HPDE6-E6E7 (cell line): ENCODE measurements at regions not wholly inside any gene's neighbourhood (a gene's known extent, or its start where the extent isn't known, plus 50 kb on each side); places are given as distances from the start of the nearest gene placed in this dataset.

Experiments used
- DNase-seq: peaks from one replicate; pipeline ENCODE4 v3.0.0; 2011; ENCODE audit warnings: missing footprints; ENCODE audit errors: extremely low spot score

DNA sequence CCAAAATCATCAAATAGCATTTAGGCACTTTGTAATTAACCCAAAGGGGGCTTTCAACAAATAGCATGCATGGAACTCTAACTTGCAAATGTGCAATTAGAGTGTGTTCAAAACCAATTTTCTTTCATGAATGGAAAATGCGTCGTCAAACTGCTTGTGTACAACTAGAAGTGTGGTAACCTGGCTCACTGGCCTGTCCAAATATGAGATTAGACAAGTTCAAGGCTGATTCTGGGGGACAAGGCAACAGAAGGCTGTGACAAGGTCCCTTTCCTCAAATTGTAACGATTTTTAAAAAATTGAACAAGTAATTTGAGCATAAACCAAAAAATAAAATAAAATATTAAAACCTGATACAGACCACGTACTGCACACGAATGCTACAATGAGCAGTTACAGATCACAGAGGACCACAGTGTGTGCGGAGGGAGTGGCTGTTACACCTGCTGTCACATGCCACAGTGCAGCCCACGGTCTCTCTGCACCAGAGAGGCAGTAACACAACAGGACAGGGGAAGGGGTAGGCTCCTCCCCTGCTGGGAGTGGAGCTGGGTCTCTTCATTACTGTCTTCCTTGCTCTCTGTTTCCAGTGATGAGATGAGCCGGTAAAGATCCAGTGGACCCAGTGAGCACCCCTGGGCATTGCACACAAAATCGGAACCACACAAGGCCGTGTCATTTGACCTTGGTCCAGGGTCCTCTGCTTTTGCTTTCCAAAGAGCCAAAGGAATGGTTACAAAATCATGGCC is 252.2 kb upstream of the PDE10A start:
- no peak for DNase-seq

- no peak for DNase-seq
Observed at GRCh38 chr6:165913676-165914570, 250.9 kb upstream of the PDE10A start.

GRCh38 chr6:165910184-165910966 is 247.3 kb upstream of the PDE10A start:
- no peak for DNase-seq

DNA sequence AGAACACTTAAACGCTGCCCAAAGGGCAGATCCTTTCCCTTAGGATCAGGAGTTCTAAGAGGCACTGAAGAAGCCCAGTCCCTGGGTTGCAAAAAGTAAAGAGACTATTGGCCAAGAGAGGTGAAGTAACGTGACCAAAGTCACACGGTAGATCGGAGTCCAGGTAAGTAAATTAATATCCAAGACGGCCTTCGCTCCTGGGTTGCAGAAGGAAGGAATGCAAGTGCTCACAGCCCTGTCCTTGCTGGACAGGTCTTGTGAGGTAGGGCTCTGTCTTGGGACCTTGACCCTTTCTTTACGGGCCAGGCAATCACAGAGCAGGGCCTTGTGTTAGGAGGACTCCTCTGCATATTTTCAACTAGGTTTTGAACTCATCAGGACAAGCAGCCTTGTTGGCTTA is 243.7 kb upstream of the PDE10A start:
- no peak for DNase-seq

DNA sequence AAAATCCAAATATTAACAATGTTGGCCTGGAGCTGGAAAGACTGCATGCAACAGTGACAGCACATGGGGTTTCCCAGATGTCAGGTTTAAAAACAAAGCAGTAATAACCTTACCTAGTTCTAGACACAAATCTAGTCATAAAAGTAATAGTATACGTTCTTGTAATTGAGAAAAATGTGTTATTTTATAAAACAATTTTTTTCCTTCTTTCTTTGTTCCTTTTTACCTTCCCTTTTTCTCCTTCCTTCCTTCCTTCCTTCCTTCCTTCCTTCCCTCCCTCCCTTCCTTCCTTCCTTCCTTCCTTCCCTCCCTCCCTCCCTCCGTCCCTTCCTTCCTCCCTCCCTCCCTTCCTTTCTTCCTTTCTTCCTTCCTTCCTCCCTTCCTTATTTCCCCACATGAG is 242.7 kb upstream of the PDE10A start:
- DNase-seq = no peak

GRCh38 chr6:165900970-165901369 is 237.9 kb upstream of the PDE10A start:
- no peak for DNase-seq

- no peak for DNase-seq
Observed at GRCh38 chr6:165899611-165900010, 236.6 kb upstream of the PDE10A start.

DNA sequence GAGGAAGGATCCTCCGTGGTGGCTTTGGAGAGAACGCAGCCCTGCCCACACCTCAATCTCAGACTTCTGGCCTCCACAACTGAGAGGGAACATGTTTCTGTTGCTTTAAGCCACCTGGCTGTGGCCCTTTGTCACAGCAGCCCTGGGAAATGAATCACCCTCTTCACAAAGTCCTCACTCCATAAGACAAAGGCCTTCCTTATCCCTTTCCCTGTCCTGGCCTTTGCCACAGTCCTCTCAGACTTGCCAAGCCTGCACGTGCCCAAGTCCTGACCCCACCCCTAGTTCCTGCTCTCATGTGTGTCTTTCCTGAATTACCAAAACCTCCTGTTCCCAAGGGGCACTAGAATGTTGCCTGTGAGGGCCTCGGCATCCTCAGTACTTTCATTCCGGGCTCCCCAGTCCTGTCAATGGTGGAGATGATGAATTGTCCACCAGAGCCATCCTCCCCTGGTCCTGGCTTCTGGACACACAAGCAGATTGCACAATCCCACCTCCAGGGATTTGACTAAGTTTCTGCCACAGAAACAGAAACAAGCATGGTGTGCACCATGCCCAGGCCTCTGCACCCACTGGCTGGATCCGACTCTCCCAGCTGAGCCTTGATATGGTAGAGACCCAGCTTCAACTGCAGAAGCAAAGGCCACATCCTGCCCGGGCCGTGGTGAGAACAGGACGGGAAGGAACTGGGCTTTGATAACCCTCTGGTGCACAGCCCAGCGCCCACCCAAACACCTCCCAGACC is 232.6 kb upstream of the PDE10A start:
- DNase-seq = no peak

- no peak for DNase-seq
Observed at GRCh38 chr6:165894171-165894825, 231.3 kb upstream of the PDE10A start.

GRCh38 chr6:165893431-165893830 is 230.4 kb upstream of the PDE10A start:
- no peak for DNase-seq

DNA sequence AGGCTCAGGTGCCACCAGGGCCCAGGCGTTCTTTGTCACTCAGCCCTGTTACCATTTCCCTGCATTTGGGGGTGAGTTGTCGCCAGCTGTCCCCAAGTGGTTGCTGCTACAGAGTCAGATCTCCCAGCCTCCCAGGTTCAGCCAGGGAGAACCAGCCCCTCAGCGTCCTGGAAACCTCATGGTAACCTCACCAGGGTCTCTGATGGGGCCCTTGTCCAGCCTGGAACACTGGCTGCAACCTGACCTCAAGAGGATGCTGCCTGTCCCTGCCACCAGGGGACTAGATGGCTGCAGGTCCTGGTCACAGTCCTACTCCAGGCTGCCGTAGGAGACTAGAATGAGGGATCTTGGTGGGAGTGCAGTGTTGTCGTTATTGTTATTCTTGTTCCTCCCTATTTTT is 228.3 kb upstream of the PDE10A start:
- DNase-seq = no peak

- DNase-seq = no peak
Observed at GRCh38 chr6:165890404-165890735, 227.3 kb upstream of the PDE10A start.

DNA sequence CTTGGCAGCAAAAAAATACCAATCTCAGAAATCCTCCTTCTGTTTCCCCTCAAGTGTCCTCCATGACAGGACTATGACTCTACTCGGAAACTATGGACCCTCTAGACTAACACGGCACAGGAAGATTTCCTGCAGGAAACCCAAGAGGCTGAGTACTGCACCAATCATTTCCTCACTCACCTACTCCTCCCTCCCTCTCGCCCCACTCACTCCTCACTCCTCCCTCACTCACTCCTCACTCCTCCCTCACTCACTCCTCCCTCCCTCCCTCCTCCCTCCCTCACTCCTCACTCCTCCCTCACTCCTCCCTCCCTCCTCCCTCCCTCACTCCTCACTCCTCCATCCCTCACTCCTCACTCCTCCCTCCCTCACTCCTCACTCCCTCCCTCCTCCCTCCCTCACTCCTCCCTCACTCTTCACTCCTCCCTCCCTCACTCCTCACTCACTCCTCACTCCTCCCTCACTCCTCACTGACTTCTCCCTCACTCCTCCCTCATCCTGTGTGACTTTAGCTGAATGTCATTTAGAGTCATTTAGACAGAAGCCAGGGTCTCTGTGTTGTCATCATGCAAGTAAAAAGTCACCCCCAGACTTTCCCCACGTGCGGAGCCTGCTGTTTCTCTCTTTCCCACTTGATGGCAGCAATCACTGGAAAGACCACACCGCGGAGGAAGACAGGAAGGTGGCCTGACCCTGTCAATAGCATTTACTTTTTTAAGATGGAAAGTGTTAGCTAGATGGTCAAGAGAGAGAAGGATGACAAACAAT is 226.8 kb upstream of the PDE10A start:
- no peak for DNase-seq

DNA sequence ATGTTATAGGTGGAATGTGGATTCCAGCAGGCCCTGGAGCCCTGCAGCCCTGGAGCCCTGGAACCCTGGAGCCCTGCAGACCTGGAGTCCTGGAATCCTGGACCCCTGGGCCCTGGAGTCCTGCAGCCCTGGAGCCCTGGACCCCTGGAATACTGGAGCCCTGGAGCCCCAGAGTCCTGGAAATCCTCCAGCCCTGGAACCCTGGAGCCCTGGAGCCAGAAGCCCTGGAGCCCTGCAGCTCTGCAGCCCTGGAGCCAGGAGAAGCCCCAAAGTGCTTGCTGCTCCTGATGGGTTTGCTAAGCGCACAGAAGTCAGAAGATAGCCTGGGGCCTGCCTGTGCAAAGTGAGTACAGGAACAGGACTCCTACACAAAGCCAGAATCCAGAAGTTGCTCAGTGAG is 223.1 kb upstream of the PDE10A start:
- no peak for DNase-seq

DNA sequence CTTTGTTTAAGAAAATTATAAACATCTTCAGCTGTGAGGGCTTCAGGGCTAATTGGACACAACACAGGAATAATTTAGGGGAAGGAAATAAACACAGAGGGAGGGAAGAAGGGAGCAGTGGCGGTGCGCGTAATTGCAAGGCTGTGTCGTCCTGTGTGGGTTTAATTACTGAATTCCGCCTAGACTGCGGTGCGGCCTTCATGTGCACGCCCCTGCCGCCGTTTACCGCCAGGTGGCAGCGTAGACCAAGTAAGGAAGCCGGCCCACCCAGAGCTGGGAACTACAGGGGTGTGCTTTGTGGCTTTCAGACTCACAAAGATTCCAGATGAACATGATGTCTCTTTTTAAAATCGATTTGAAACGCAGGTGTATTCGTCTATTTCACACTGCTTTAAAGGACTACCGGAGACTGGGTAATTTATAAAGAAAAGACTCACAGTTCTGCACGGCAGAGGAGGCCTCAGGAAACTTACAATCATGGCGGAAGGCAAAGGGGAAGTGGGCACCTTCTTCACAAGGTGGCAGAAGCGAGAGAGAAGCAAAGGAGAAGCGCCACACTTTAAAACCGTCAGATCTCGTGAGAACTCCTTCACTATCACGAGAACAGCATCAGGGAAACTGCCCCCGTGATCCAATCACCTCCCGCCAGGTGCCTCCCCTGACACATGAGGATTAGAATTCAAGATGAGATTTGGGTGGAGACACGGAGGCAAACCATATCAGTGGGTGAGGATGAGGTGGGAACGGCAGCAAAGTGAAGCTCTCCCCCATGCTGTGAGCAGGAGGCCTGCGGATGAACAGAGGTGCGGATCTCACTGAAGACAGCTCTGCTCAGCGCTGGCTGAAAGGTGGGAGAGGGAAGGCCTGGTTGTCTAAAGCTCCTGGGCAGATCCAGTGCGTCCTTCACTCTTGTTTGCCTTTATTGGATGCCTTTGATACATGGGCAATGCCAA is 222.0 kb upstream of the PDE10A start:
- DNase-seq = no peak

- no peak for DNase-seq
Observed at GRCh38 chr6:165883851-165884640, 221.0 kb upstream of the PDE10A start.

DNA sequence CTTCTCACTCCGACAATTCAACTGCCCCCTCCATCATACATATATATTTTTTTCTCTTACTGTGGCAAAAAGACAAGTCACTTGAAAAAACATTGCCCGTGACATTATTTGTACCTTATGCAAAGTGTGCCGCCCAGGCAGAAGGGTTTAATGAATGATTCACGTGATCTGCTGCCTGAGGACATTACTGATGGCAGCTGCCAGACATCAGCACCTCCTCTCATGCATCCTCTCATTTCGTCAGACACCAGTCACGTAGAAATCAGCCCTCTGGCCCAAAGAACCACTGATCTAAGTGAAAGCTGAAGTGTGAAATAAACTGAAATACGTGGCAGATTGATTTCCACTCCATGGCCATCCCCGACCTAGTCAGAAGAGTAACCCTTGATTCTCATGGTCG is 218.8 kb upstream of the PDE10A start:
- DNase-seq = no peak

- DNase-seq = no peak
Observed at GRCh38 chr6:165880686-165881085, 217.6 kb upstream of the PDE10A start.
